ENCODE measurements at regions not wholly inside any gene's neighbourhood (a gene's known extent, or its start where the extent isn't known, plus 50 kb on each side); places are given as distances from the start of the nearest gene placed in this dataset.

DNA sequence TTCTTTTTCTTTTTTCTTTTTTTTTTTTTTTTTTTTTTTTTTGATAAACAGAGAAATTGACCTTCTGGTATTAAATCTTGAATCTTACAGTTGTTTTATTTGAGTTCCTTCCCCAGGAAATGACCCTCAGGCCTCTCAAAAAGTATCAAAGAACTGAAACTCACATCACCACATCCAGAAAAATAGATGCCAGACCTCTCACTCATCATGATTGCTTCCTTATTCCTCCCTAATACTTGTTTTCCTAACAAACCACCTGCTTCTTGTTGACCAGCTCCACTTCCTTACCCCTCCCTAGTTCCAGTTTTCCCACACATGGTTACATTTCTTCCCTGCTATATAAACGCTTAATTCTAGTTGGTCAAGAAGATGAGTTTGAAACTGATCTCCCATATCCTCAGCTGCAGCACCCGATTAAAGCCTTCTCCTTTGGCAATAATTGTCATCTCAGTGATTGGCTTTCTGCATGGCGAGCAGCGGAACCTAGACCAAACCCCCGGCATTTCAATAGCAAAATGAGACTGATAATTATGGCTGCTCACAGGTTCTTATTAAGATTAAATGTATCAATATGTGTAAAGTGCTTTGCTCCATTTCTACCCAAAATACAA, 681.1 kb upstream of the AUTS2 start:
- TF ChIP-seq, protein P1, sequence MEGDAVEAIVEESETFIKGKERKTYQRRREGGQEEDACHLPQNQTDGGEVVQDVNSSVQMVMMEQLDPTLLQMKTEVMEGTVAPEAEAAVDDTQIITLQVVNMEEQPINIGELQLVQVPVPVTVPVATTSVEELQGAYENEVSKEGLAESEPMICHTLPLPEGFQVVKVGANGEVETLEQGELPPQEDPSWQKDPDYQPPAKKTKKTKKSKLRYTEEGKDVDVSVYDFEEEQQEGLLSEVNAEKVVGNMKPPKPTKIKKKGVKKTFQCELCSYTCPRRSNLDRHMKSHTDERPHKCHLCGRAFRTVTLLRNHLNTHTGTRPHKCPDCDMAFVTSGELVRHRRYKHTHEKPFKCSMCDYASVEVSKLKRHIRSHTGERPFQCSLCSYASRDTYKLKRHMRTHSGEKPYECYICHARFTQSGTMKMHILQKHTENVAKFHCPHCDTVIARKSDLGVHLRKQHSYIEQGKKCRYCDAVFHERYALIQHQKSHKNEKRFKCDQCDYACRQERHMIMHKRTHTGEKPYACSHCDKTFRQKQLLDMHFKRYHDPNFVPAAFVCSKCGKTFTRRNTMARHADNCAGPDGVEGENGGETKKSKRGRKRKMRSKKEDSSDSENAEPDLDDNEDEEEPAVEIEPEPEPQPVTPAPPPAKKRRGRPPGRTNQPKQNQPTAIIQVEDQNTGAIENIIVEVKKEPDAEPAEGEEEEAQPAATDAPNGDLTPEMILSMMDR (conservative IDR thresholded peaks at IDR 0.05), result no peak
- H3K36me3 Mint-ChIP-seq (ENCODE audit: low read depth), result peaks cover 8% of the 10 kb centered on the region
- H3K4me3 Mint-ChIP-seq, result no peak overlapping the region
- H3K27ac Mint-ChIP-seq (ENCODE audit: unreplicated experiment), result no peak overlapping the region
- H3K27me3 Mint-ChIP-seq (ENCODE audit: low read depth), result peaks cover 6% of the 10 kb centered on the region
- H3K4me1 Mint-ChIP-seq, result no peaks in the 10 kb centered on the region
- DNase-seq (ENCODE audit: low read depth, low spot score), result no peak
- H3K9me3 Mint-ChIP-seq, result peaks cover 16% of the 10 kb centered on the region

DNA sequence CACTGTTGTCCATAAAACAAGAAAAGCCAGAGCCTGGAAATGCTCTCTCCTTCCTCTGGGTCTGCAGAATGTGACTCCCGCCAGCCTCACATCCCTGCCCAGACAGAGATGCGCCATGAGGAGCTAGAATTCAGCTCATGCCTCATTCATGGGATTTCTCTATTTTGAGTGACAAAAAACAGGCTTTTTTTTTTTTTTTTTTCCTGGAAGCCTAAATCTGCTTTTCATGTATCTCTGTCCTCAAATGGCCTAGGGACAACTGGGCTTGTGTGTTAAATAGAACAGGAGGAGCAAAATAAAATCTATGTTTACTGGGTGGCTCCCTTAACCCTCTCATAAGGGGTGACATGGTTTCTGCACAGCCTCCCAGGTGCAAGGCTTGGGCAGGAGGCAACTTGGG, 679.7 kb upstream of the AUTS2 start:
- TF ChIP-seq, protein P1 (conservative IDR thresholded peaks at IDR 0.05), result no peak
- H3K4me1 Mint-ChIP-seq, result no peaks in the 10 kb centered on the region
- H3K9me3 Mint-ChIP-seq, result peaks cover 16% of the 10 kb centered on the region
- peaks cover 8% of the 10 kb centered on the region for H3K36me3 Mint-ChIP-seq (ENCODE audit: low read depth)
- DNase-seq (ENCODE audit: low read depth, low spot score), result no peak
- H3K27ac Mint-ChIP-seq (ENCODE audit: unreplicated experiment), result no peak overlapping the region
- no peak overlapping the region for H3K4me3 Mint-ChIP-seq
- peaks cover 4% of the 10 kb centered on the region for H3K27me3 Mint-ChIP-seq (ENCODE audit: low read depth)

DNA sequence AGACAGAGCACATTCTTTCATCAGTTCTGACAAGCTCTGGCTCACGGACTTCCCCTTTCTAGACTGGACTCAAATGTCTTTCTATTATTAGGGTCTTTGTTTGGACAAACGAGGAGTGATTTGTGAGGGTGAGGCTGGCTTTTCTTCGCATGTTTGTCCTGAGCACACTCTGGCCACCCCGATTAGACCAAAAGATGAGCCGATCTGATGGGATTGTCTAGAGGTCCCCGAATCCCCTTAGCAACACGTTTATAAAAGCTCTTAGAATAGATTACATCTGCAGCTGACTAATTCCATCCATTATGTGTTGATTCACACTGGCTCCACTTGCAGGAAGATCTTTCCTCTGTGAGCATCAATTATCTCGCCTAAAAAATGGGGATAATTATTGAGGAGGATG, 675.4 kb upstream of the AUTS2 start:
- Mint-ChIP-seq H3K36me3 (ENCODE audit: low read depth) (peaks cover 5% of the 10 kb centered on the region), H3K9me3 (peaks cover 9% of the 10 kb centered on the region), H3K27me3 (ENCODE audit: low read depth) (peaks cover 4% of the 10 kb centered on the region), H3K4me1 (no peaks in the 10 kb centered on the region), H3K27ac (ENCODE audit: unreplicated experiment) (no peak overlapping the region), H3K4me3 (no peak overlapping the region)
- DNase-seq (ENCODE audit: low read depth, low spot score), result no peak
- TF ChIP-seq, protein P1 (conservative IDR thresholded peaks at IDR 0.05), result no peak

DNA sequence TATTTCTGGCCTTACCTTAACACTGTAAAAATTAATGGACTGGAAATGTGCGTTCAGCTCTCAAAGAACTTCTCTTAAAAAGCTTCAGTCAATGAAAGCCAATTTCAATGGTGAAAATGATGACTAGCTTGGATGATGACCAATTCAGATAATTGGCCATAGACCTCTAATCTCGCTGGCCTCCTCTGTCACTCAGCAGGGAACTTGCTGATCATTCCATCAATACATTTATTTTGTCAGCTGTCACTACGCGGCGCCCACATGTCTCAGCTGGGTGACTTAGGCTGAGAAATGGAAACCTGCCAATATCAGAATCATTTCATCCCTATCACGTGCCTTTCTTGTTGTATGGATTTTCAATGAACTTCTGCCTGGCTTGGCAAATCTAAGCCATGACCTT, 673.0 kb upstream of the AUTS2 start:
- Mint-ChIP-seq H3K4me1 (no peaks in the 10 kb centered on the region), H3K27me3 (ENCODE audit: low read depth) (peaks cover 4% of the 10 kb centered on the region), H3K9me3 (peaks cover 5% of the 10 kb centered on the region), H3K36me3 (ENCODE audit: low read depth) (peaks cover 2% of the 10 kb centered on the region), H3K27ac (ENCODE audit: unreplicated experiment) (no peak overlapping the region), H3K4me3 (no peak overlapping the region)
- DNase-seq (ENCODE audit: low read depth, low spot score), result no peak
- TF ChIP-seq, protein P1 (conservative IDR thresholded peaks at IDR 0.05), result no peak

DNA sequence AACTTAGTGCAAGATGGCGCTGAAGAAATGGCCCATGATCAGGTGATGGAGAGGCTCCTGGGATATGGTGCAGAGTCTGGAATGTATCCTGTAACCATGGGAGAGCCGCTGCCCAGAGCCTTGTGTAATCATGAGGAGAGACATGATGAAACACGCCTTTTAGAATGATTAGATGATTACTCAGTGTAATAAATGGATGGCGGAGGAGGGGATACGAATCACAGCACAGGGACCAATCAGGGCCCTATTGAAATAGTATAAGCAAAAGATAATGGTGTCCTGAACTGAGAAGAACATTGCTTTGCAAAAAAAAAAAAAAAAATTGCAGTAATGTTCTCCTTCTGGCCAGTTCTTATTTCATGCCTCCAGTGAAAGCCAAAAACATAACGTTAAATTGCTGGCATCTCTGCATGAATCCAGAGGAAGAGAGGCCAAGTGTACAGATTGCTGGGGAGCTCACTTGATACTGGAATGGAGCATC, 668.5 kb upstream of the AUTS2 start:
- no peak for DNase-seq (ENCODE audit: low read depth, low spot score)
- peaks cover 8% of the 10 kb centered on the region for H3K27me3 Mint-ChIP-seq (ENCODE audit: low read depth)
- no peaks in the 10 kb centered on the region for H3K4me1 Mint-ChIP-seq
- H3K36me3 Mint-ChIP-seq (ENCODE audit: low read depth), result no peaks in the 10 kb centered on the region
- TF ChIP-seq, protein P1 (conservative IDR thresholded peaks at IDR 0.05), result no peak
- no peak overlapping the region for H3K27ac Mint-ChIP-seq (ENCODE audit: unreplicated experiment)
- peaks cover 6% of the 10 kb centered on the region for H3K9me3 Mint-ChIP-seq
- H3K4me3 Mint-ChIP-seq, result no peak overlapping the region
